Astrocyte (in vitro differentiated cells and primary cell): ENCODE measurements at regions not wholly inside any gene's neighbourhood (a gene's known extent, or its start where the extent isn't known, plus 50 kb on each side); places are given as distances from the start of the nearest gene placed in this dataset.

Experiments used
- DNase-seq: peaks from one replicate; pipeline ENCODE4 v3.0.0-alpha.2; 2010; ENCODE audit warnings: low read depth
- FAIRE-seq: peaks from 2 replicates; lab custom pipeline; 2011; peaks lifted over from hg19 to GRCh38; lab: Jason Lieb, UNC
- H2AFZ ChIP-seq: 2 replicates; pipeline ENCODE4 v1.6.0; 2012; ENCODE audit warnings: low read depth, low read length, inconsistent platforms
- H3K27ac ChIP-seq: 2 replicates; pipeline ENCODE4 v1.5.1; 2011; ENCODE audit warnings: low read depth, low read length, inconsistent platforms
- H3K27me3 ChIP-seq: 2 replicates; pipeline ENCODE4 v1.6.0; 2011; ENCODE audit warnings: low read length, inconsistent platforms; ENCODE audit not compliant: insufficient read depth
- H3K36me3 ChIP-seq: 2 replicates; pipeline ENCODE4 v1.5.1; 2011; ENCODE audit warnings: low read length, inconsistent platforms; ENCODE audit not compliant: insufficient read depth
- H3K4me1 ChIP-seq: 2 replicates; pipeline ENCODE4 v1.5.1; 2011; ENCODE audit warnings: low read length, inconsistent platforms; ENCODE audit not compliant: insufficient read depth
- H3K4me2 ChIP-seq: 2 replicates; pipeline ENCODE4 v1.6.0; 2012; ENCODE audit warnings: low read length, inconsistent platforms
- H3K4me3 ChIP-seq: 2 replicates; pipeline ENCODE4 v1.5.1; 2011; ENCODE audit warnings: low read depth, mild to moderate bottlenecking, low read length, inconsistent platforms; ENCODE audit not compliant: insufficient read depth
- H3K79me2 ChIP-seq: 2 replicates; pipeline ENCODE4 v1.6.0; 2012; ENCODE audit warnings: mild to moderate bottlenecking, low read length, inconsistent platforms; ENCODE audit not compliant: insufficient read depth
- H3K9ac ChIP-seq: 2 replicates; pipeline ENCODE4 v1.6.0; 2012; ENCODE audit warnings: mild to moderate bottlenecking, low read length, inconsistent platforms
- H3K9me3 ChIP-seq: 2 replicates; pipeline ENCODE4 v1.5.1; 2012; ENCODE audit warnings: low read depth, mild to moderate bottlenecking, low read length, inconsistent platforms; ENCODE audit not compliant: insufficient read depth
- H4K20me1 ChIP-seq: 2 replicates; pipeline ENCODE4 v1.6.0; 2012; ENCODE audit warnings: low read length, inconsistent platforms; ENCODE audit not compliant: insufficient read depth
- H3K27ac Mint-ChIP-seq: one replicate; pipeline ENCODE4 v1.8.0; 2021; ENCODE audit warnings: mild to moderate bottlenecking, mixed read lengths; ENCODE audit not compliant: unreplicated experiment
- H3K27me3 Mint-ChIP-seq: one replicate; pipeline ENCODE4 v1.8.0; 2021; ENCODE audit warnings: low read depth, mixed read lengths; ENCODE audit not compliant: unreplicated experiment
- H3K36me3 Mint-ChIP-seq: one replicate; pipeline ENCODE4 v1.8.0; 2021; ENCODE audit warnings: low read depth, mixed read lengths; ENCODE audit not compliant: unreplicated experiment
- H3K4me1 Mint-ChIP-seq: one replicate; pipeline ENCODE4 v1.8.0; 2021; ENCODE audit warnings: low read depth, mixed read lengths; ENCODE audit not compliant: unreplicated experiment
- H3K4me3 Mint-ChIP-seq: one replicate; pipeline ENCODE4 v1.8.0; 2021; ENCODE audit warnings: mild to moderate bottlenecking, moderate library complexity, mixed read lengths; ENCODE audit not compliant: unreplicated experiment
- H3K9me3 Mint-ChIP-seq: one replicate; pipeline ENCODE4 v1.8.0; 2021; ENCODE audit warnings: mild to moderate bottlenecking, mixed read lengths; ENCODE audit not compliant: unreplicated experiment
- CTCF ChIP-seq: IDR thresholded peaks from 2 replicates; pipeline ENCODE4 v1.5.1; 2011; ENCODE audit warnings: low read depth, mild to moderate bottlenecking, inconsistent platforms, low read length, moderate library complexity; ENCODE audit not compliant: insufficient read depth
- EZH2 ChIP-seq: IDR thresholded peaks from 2 replicates; pipeline ENCODE4 v1.6.1; 2012; ENCODE audit warnings: mild to moderate bottlenecking, low read length, inconsistent platforms; ENCODE audit not compliant: insufficient read depth

GRCh38 chr2:20125164-20125563, 73.7 kb upstream of the LAPTM4A start:
- Mint-ChIP-seq H3K4me1 (peaks cover 3% of the 10 kb centered on the region), H3K4me3 (no peak overlapping the region), H3K27me3 (peaks cover 19% of the 10 kb centered on the region), H3K9me3 (peaks cover 5% of the 10 kb centered on the region), H3K36me3 (no peaks in the 10 kb centered on the region), H3K27ac (no peak overlapping the region)
- DNase-seq (no peak), FAIRE-seq (no peak)
- Histone ChIP-seq H3K9ac (no peak overlapping the region), H4K20me1 (no peaks in the 10 kb centered on the region), H3K79me2 (no peaks in the 10 kb centered on the region), H3K9me3 (no peaks in the 10 kb centered on the region), H3K36me3 (no peaks in the 10 kb centered on the region), H2AFZ (no peak overlapping the region), H3K4me3 (no peak overlapping the region), H3K27ac (no peak overlapping the region), H3K4me2 (no peak overlapping the region), H3K4me1 (no peaks in the 10 kb centered on the region), H3K27me3 (peaks cover 8% of the 10 kb centered on the region)
- TF ChIP-seq CTCF = no peak
- TF ChIP-seq EZH2 = no peak

- DNase-seq (no peak), FAIRE-seq (no peak)
- TF ChIP-seq CTCF (no peak), EZH2 (no peak)
- Histone ChIP-seq H3K9ac (no peak overlapping the region), H3K79me2 (no peaks in the 10 kb centered on the region), H2AFZ (no peak overlapping the region), H3K27ac (no peak overlapping the region), H4K20me1 (no peaks in the 10 kb centered on the region), H3K27me3 (peaks cover 8% of the 10 kb centered on the region), H3K9me3 (no peaks in the 10 kb centered on the region), H3K4me2 (no peak overlapping the region), H3K36me3 (no peaks in the 10 kb centered on the region), H3K4me1 (no peaks in the 10 kb centered on the region), H3K4me3 (no peak overlapping the region)
- Mint-ChIP-seq H3K36me3 (no peaks in the 10 kb centered on the region), H3K4me1 (peaks cover 3% of the 10 kb centered on the region), H3K4me3 (no peak overlapping the region), H3K27me3 (peaks cover 23% of the 10 kb centered on the region), H3K9me3 (peaks cover 5% of the 10 kb centered on the region), H3K27ac (no peak overlapping the region)
These were observed 72.6 kb upstream of the LAPTM4A start for GRCh38 chr2:20123871-20124594.

- FAIRE-seq (no peak), DNase-seq (no peak)
- TF ChIP-seq CTCF (no peak), EZH2 (no peak)
- peaks cover 5% of the 10 kb centered on the region for H3K9me3 Mint-ChIP-seq
- H3K27ac Mint-ChIP-seq = no peak overlapping the region
- H3K4me1 ChIP-seq = no peaks in the 10 kb centered on the region
- no peaks in the 10 kb centered on the region for H3K79me2 ChIP-seq
- H3K27ac ChIP-seq = no peak overlapping the region
- H3K4me3 Mint-ChIP-seq = no peak overlapping the region
- no peaks in the 10 kb centered on the region for H3K36me3 ChIP-seq
- no peak overlapping the region for H2AFZ ChIP-seq
- no peaks in the 10 kb centered on the region for H3K36me3 Mint-ChIP-seq
- H3K9me3 ChIP-seq = no peaks in the 10 kb centered on the region
- no peak overlapping the region for H3K9ac ChIP-seq
- no peak overlapping the region for H3K4me2 ChIP-seq
- peaks cover 8% of the 10 kb centered on the region for H3K27me3 ChIP-seq
- H4K20me1 ChIP-seq = no peaks in the 10 kb centered on the region
- no peak overlapping the region for H3K4me3 ChIP-seq
- H3K4me1 Mint-ChIP-seq = peaks cover 3% of the 10 kb centered on the region
- H3K27me3 Mint-ChIP-seq = peaks cover 31% of the 10 kb centered on the region
These were observed 71.4 kb upstream of the LAPTM4A start for GRCh38 chr2:20122864-20123263.
